GM21367 (cell line): ENCODE measurements at regions not wholly inside any gene's neighbourhood (a gene's known extent, or its start where the extent isn't known, plus 50 kb on each side); places are given as distances from the start of the nearest gene placed in this dataset.
"Not testable (repeated sequence)": the region's sequence is repeated elsewhere in the genome, so short reads cannot be mapped to it uniquely, and the experiment has no call there.

Experiments used
- ATAC-seq: cut with Tn5 transposase; IDR thresholded peaks from one replicate; pipeline ENCODE4 v1.9.1; 2021; ENCODE audit not compliant: unreplicated experiment

DNA sequence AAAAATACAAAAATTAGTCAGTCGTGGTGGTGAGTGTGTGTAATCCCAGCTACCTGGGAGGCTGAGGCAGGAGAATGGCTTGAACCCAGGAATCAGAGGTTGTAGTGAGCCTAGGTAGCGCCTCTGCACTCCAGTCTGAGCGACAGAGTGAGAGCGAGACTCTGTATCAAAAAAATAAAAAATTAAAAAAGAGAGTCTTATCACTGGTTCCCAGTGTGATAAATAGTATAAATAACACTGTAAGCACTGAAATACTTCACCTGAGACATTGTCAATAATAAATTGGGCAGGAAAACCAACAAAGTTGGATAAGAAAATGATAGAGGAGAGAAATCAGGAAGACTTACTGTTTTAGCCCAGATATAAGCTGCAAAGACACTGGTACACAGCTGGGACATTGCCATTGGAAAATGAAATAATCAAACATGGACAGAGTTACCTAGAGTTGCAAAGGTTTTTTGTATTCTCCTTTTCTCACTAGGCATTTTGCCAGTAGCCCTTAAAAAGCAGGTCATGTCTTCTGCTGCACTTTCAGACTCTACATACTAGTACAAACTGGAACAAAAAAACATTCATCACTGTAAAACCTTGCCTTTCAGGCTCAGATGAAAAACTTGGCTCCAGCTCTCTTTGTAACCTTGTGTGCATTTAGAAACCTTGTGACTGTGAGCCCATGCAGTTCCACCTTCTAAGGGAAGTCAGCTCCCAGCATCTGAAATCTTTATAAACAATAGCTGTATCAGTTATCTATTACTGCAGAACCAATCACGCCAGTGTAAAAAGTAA, 55.0 kb upstream of the PPP1R2C start:
- no peak for ATAC-seq

DNA sequence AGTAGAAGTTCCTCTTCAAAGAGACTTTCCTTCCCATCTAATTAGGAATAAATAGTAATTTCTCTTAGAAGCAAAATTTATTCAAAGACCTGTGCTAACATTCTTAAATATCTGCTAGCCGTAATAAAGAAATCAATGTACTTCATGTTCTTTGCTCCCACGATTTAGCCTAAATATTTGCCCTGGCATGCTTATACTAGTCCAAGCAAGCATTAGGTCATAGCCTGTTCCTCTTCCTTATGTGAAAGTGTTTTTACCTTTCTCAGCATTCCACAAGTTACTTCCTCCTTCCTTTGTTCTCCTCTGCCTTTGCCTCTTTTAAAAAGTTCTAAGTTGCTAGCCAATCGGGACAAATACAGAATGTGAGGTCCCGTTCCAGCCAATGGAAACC, 55.6 kb upstream of the PPP1R2C start:
- ATAC-seq = not testable (repeated sequence)

DNA sequence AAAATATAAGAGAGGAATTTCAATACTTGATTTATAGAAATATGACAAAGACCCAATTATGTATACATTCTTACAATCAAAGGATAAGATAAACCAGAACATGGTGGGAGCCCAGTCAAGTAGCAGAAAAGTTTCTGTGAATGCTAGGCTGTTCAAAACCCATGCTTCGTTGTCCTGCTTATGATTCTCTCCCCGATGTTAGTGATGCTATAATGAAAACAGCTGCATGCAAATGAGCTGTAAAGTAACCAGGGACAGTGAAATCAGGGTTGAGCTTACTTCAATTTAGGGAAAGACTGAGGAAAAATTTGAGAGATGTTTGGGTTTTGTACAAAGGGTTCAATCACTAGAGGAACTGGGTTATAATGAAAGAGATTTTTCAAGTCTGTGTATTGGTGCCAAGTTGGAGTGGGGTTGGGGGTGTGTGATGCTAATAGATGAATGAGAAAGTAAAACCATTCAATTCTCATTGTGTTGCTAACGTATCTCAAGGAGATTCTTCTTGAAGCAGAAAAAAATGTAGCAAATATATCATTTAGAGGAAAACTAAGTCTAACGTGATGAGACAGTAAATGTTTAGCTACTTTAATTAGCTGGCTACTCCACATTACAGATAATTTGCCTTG, 59.3 kb upstream of the PPP1R2C start:
- no peak for ATAC-seq

DNA sequence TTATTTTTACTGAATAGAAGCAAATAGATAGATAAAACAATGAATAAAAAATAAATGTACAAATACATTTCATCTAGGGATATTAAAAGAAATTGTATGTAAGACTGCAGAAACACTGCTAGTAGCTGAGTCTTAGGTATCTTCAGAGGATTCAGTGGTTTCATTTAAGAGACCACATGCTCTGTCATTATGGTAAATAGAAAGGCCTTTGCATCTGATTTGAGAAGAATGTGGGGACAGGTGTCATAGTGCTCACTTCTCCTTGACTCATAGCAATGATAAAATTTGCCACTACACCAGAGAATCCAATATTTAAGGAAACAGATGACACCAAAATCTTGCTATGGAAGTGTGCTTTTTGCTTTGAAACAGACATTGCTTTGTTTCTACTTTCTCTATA, 59.8 kb upstream of the PPP1R2C start:
- no peak for ATAC-seq

DNA sequence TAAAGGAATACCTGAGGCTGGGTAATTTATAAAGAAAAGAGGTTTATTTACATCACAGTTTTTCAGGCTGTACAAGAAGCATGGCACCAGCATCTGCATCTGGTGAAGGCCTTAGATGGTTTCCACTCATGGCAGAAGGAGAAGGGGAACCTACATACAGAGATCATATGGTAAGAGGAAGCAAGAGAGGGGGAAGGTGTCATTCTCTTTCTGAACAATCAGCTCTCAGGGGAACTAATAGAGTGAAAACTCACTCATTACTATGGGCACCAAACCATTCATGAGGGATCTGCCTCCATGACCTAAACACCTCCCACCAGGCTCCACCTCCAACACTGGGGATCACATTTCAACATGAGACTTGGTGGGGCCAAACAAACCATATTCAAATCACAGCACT, 61.7 kb upstream of the PPP1R2C start:
- no peak for ATAC-seq

DNA sequence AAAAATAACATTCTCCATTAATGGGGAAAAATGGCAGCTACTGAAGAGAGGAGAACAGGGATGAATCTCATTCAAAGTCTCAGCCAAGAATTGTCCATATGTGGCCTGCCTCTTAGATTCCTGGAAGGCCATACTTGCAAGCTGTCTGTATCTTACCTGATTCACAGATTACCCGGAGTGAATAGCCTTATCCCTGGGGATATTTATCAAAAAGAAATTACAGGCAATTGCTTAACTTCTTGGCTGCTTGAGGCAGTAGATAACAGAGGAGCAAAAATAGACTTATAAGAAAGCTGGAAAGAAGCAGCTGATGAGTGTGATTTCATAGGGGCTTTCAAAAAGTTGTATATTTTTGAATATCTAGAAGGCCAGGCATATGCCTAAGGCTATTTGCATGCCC, 68.8 kb upstream of the PPP1R2C start:
- no peak for ATAC-seq

DNA sequence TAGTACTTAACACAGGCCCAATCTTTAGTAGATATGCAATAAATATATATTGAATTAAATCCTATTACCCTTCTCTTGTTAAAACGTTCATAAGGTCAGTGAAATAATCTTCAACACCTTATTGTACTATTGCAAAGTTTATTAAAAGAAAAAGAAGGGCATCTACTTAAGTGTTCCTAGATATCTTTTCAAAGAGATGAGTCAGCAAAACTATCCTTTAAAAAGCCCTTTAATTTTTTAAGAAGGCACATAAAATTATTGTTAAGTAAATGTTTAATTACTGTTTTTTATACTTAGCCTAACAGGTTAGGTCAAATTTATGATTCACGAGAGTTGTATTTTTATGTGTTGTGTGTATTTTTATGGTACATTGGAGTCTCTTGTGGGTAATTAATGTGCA, 77.3 kb upstream of the PPP1R2C start:
- no peak for ATAC-seq

DNA sequence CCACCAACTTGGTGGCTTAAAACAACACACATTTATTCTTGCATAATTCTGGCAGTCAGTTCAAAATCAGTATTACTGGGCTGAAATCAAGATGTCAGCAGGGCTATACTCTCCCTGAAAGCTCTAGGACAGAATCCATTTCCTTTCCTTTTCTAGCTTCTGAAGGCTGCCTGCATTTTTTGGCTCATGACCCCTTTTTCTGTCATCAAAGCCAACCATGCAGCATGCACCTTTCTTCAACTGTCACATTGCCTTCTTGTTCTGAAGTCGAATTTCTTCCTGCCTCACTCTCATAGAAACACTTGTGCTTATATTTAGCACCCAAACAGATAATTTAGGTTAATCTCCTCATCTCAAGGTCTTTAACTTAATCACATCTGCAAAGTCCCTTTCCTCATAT, 79.8 kb upstream of the PPP1R2C start:
- no peak for ATAC-seq

DNA sequence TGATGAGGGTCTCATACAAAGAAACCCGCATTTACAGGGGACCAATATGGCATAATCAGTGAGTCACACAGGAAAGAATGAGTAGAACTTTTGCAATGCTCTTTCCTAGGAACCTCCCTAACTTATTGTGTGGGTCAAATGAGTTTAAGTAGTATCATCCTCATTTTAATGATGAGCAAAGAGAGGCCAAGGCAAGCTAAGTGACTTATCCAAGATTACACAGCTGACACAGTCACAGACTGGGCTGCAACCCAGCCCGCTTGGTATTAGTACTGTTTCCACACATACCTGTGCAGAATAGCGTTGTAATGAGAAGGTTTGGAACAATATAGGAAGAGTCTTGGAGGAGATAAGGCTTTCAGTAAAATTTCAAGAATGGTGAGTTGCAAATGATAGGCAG, 91.0 kb upstream of the PPP1R2C start:
- ATAC-seq = no peak

DNA sequence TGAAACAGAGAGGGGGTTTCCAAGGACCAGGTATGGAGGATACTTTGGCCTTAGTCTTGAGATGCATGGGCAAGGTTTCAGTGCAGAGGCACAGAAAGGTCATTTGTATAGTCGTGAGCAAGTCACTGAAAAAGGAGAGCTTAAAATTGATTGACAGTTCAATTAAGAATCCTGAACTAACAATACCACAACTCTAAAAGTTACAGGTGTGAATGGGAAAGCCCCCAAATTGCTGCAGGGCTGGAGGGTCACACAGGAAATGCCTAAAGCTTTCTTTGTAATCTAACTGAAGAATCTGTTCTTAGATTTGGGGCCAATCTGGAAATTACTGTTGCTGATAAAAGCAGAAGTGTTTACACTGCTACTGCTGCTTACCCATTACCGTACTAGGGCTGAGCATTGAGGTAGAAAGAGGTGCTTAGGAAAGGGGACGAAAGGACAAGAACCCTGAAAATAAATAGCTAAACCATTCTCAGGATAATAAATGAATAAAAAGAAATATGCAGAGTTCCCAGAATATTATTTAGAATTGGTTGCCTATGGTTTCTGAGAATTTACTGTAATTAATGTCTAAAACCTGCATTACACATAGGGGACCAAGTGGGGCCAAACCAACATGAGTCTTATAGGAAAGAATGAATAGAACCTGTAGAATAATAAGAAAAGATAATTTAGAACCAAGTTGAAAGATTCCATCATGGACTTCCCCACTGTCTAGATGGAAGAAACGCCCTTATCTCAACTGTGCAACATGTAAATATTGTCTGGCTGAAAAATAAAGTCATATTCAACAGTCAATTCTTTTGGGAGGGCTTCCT, 91.9 kb upstream of the PPP1R2C start:
- peak; percentile 80 for ATAC-seq

DNA sequence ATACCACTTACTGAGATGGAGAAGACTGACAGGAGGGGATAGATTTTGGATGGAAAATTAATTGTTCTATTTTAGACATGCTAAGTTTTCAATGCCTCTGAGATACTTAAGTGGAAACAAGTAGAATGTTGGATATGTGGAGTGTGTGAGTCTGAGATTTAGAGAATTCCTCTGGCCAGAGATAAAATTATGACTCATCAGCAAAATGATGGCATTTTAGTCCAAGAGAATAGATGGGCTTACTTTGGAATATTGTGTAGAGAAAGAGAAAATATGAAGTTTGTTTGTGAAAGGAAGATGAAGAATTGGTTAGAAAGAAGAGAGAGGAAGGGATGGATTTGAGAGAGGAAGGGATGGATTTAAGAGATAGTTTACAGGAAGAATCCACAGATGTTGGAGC, 108.6 kb upstream of the PPP1R2C start:
- no peak for ATAC-seq

DNA sequence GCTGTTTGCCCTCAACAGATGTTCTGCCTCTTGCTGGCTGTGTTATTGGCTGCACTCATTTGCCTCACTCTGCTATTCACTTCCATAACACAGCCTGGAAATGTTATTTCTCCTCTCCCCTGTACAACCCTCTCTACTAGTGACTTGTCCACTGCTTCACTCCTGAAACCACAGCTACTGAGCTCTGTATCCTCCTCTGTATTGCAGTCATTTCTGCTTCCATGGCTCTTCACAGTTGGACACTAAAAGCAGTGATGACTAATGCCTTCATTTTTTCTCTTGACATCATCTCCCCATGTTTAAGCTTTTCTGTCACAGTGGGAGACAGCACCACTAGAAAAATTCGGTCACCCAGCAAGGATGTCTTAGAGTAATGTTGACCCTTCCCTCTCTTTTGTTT, 123.0 kb upstream of the PPP1R2C start:
- no peak for ATAC-seq

DNA sequence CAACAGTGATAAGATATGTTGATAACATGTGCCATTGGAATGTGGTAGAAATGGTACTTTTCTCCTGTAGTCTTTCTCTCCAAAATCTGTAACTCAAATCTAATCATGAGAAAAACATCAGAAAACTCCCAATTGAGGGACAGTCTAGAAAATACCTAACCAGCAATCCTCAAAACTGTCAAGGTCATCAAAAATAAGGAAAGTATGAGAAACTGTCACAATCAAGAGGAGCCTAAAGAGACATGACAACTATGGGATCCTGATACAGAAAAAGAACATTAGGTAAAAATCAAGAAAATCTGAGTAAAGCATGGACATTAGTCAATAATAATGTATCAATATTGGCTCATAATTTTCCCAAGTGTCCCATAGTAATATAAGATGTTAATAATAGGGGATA, 124.5 kb upstream of the PPP1R2C start:
- no peak for ATAC-seq

DNA sequence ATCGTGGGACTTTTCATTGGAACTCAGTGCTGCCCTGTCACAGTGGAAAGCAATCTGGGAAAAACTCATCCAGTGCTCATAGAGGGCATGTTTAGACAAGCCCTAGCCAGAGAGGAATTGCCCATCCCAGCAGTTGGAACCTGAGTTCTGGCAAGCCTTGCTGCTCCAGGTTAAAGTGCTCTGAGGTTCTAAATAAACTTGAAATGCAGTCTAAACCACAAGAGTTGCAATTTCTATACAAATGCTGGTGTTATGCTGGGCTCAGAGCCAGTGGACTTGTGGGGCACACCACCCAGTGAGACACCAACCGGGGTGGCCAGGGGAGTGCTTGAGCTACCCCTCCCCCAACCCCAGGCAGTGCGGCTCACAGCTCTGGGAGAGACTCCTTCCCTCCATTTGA, 142.8 kb upstream of the PPP1R2C start:
- no peak for ATAC-seq

DNA sequence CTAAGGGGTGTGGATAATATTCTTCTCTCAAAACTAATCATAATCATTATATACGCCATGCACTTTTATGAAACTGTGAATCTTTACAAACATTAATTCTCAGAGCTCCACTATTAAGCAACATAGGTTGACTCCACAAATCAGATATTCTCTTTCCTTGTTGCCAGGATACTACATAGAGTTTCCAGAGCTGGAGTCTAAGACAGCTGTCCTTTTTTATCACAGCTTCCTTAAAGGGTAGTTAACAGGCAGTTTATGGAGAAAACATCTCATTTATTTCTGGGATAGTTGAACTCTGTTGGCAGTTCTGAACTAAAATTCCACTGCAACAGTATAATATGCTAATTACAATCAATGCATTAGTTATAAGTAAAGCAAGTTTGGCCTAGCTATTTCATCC, 152.1 kb upstream of the PPP1R2C start:
- ATAC-seq = no peak

DNA sequence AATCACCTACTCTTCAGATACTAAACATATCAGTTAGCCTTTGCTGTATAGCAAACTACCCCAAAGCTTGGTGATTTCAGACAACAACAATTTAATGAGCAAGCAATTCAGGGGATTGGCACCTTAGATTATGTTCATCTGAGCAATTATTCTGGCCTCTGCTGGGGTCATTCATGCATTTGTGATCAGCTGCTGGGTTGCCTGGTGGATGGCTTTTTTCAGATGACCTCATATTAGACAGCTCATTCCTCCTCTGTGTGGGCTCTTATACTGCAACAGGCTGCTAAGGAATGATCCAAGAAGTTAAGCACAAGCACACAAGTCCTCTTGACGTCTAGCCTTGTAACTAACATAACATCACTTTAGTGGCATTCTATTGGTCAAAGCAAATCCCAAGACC, 153.0 kb upstream of the PPP1R2C start:
- ATAC-seq = no peak

DNA sequence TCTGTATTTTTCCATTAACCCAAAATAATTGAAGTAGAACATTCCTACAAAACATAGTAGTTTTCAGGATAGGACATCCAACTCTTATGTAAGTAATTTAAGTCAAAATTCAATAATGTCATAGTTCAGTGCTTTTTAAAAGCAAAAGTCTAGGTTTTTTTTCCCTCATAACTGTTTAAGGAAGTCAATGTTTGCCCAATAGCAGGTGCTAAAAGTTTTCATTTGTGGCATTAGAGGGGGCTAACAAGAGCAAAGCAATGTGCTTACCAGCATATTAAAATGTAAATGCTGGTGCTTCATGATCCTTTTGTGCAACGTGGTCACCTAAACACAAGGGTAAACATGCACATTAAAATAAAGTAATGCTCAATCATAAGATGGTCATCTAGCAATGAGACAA, 155.2 kb upstream of the PPP1R2C start:
- no peak for ATAC-seq

DNA sequence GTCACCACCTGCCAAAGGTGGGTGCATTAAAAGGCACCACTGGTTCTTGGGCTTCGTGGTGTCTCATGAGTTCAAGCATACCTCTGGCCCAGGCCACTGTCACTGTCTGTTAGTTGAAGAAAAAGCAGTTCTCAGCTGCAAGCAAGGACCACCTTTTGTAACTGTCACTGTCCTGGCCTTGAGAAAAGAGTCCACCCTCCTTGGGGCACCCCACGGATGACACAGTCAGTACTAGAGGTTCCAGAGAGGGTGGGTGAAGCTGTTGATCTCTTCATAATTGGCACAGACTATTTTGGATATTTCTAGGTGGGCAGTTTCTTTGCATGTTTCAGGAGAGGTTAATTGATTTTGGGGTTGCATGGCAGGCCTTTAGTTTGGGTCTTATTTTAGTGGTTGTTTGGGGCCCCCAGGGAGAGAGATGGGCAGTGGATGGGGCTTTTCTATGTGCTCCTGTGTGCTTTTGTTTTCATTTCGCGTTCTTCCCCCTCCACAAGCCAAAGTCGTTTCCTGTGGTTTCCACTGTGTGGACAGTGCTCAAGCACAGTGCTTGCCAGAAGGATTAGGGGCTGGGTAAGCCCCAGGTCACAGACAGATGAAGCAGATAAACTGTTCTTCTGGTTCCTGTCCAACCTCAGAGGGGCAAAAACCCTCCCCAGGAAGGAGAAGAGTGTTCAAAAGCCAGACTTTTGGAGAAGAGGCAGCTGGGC, 156.2 kb upstream of the PPP1R2C start:
- ATAC-seq = peak; percentile 96

DNA sequence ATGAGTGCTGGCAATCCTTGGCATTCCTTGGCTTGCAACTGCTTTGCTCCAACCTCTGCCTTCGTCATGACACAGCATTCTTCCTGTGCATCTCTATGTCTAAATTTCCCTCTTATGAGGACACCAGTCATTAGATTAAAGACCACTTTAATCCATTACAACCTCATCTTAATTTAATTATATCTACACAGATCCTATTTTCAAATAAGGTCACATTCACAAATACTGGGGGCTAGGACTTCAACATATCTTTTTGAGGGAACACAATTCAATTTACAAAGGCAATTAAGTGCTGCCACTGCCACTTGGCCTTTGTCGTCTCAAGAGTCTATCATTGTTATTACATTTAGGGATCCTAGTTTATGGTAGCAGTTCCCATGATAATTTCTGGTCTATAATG, 163.7 kb upstream of the PPP1R2C start:
- ATAC-seq = no peak

DNA sequence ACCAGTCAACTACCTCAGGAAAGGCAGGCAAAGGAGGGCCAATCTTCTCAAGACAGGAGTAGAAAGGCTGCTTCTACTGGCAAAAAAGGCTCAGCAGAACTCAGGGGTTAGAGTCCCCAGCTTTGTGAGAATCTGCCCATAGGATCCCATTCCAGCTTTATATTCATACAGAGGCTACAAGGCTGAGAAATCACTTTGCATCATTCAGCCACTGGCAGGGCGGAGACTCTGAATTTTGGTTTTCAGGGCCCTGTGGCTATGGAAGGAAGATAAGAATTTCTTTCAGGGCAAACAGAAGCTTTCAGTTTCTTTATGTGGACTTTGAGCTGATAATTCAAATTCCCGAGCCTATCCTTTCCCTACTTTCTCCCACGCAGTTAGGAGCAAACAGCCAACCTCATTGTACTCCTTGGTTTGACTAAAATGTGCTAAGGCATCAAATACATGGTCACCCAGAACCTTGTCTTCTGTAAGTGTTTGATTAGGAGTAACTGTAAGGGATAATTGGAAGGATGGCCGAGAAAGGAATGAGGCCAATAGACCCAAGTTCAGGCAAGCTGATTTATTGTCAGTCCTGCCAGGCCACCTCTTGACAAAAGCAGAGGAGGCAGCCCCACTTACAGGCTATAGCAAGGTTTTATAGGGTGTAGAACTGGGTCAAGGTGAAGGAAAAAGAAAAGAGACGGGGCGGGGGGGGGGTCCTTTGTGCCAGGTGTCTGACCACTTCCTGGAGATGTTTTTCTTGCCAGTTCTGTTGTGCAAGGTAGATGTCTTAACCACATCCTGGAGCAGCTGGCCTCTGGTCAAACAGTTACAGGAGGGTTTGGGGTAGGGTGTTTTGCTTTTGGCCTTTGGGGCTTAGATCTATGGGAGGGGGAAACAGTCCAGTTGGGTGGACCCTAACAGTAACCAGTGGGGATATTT, 165.3 kb upstream of the PPP1R2C start:
- peak; percentile 54 for ATAC-seq
